IPS-18c (cell line): ENCODE measurements at regions not wholly inside any gene's neighbourhood (a gene's known extent, or its start where the extent isn't known, plus 50 kb on each side); places are given as distances from the start of the nearest gene placed in this dataset.

Experiments used
- H3K4me3 ChIP-seq: 2 replicates; pipeline ENCODE4 v1.7.0; 2013; ENCODE audit warnings: low read depth, mild to moderate bottlenecking, low read length, moderate library complexity; ENCODE audit not compliant: insufficient read depth
- H3K9me3 ChIP-seq: one replicate; pipeline ENCODE4 v1.6.1; 2013; ENCODE audit warnings: mild to moderate bottlenecking, low read length, moderate library complexity; ENCODE audit not compliant: control insufficient read depth, insufficient read depth

GRCh38 chr9:106708475-106709146, 154.4 kb upstream of the ZNF462 start:
- Histone ChIP-seq H3K9me3 (peaks cover 3% of the 10 kb centered on the region), H3K4me3 (no peak overlapping the region)

GRCh38 chr9:106712279-106712678, 150.7 kb upstream of the ZNF462 start:
- Histone ChIP-seq H3K9me3 (no peaks in the 10 kb centered on the region), H3K4me3 (no peak overlapping the region)

- no peaks in the 10 kb centered on the region for H3K9me3 ChIP-seq
- no peak overlapping the region for H3K4me3 ChIP-seq
Measured at GRCh38 chr9:106713206-106713605, 149.8 kb upstream of the ZNF462 start.

- no peak overlapping the region for H3K4me3 ChIP-seq
- H3K9me3 ChIP-seq, result no peaks in the 10 kb centered on the region
Measured at GRCh38 chr9:106716820-106717219, 146.1 kb upstream of the ZNF462 start.

- no peaks in the 10 kb centered on the region for H3K9me3 ChIP-seq
- no peak overlapping the region for H3K4me3 ChIP-seq
Measured at GRCh38 chr9:106717686-106718085, 145.3 kb upstream of the ZNF462 start.

GRCh38 chr9:106718936-106719335, 144.0 kb upstream of the ZNF462 start:
- Histone ChIP-seq H3K9me3 (no peaks in the 10 kb centered on the region), H3K4me3 (no peak overlapping the region)

GRCh38 chr9:106722051-106722753, 140.8 kb upstream of the ZNF462 start:
- H3K9me3 ChIP-seq, result no peaks in the 10 kb centered on the region
- H3K4me3 ChIP-seq, result no peak overlapping the region

- H3K4me3 ChIP-seq, result no peak overlapping the region
- no peaks in the 10 kb centered on the region for H3K9me3 ChIP-seq
Measured at GRCh38 chr9:106723926-106724325, 139.0 kb upstream of the ZNF462 start.

GRCh38 chr9:106724566-106724965, 138.4 kb upstream of the ZNF462 start:
- H3K9me3 ChIP-seq, result no peaks in the 10 kb centered on the region
- no peak overlapping the region for H3K4me3 ChIP-seq

- H3K4me3 ChIP-seq, result no peak overlapping the region
- no peaks in the 10 kb centered on the region for H3K9me3 ChIP-seq
Measured at GRCh38 chr9:106726070-106726815, 136.7 kb upstream of the ZNF462 start.

GRCh38 chr9:106727969-106728368, 135.0 kb upstream of the ZNF462 start:
- no peaks in the 10 kb centered on the region for H3K9me3 ChIP-seq
- no peak overlapping the region for H3K4me3 ChIP-seq

- no peaks in the 10 kb centered on the region for H3K9me3 ChIP-seq
- no peak overlapping the region for H3K4me3 ChIP-seq
Measured at GRCh38 chr9:106728860-106729259, 134.1 kb upstream of the ZNF462 start.

GRCh38 chr9:106731910-106732309, 131.1 kb upstream of the ZNF462 start:
- no peaks in the 10 kb centered on the region for H3K9me3 ChIP-seq
- no peak overlapping the region for H3K4me3 ChIP-seq

GRCh38 chr9:106733828-106734380, 129.1 kb upstream of the ZNF462 start:
- H3K9me3 ChIP-seq, result no peaks in the 10 kb centered on the region
- no peak overlapping the region for H3K4me3 ChIP-seq

- H3K4me3 ChIP-seq, result no peak overlapping the region
- no peaks in the 10 kb centered on the region for H3K9me3 ChIP-seq
Measured at GRCh38 chr9:106737516-106737915, 125.5 kb upstream of the ZNF462 start.

GRCh38 chr9:106738109-106738508, 124.9 kb upstream of the ZNF462 start:
- Histone ChIP-seq H3K9me3 (no peaks in the 10 kb centered on the region), H3K4me3 (no peak overlapping the region)

GRCh38 chr9:106745457-106745856, 117.5 kb upstream of the ZNF462 start:
- Histone ChIP-seq H3K9me3 (no peaks in the 10 kb centered on the region), H3K4me3 (no peak overlapping the region)

- Histone ChIP-seq H3K4me3 (no peak overlapping the region), H3K9me3 (no peaks in the 10 kb centered on the region)
Measured at GRCh38 chr9:106745876-106746275, 117.1 kb upstream of the ZNF462 start.
